ENCODE measurements at regions not wholly inside any gene's neighbourhood (a gene's known extent, or its start where the extent isn't known, plus 50 kb on each side); places are given as distances from the start of the nearest gene placed in this dataset.

DNA sequence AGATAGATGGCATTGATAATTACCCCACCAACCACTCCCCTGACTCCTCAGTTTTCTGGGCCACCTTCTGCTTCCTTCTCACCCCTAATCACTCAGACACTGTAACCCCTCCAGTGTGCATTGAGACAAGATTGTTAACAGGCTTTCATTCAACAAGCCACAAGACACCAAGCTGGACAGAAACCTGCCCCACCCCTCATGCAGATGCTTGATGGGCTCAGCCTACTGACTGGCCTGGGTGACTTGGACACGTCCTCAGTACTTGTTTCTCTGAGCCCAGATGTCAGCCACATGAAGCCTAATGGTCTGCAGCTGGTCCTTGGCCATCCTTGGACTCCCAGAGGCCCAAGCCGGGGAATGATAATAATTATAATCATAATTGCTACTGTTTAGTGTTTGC is 71.4 kb upstream of the SMIM23 start:
- H3K4me1 ChIP-seq: no peaks in the 10 kb centered on the region

DNA sequence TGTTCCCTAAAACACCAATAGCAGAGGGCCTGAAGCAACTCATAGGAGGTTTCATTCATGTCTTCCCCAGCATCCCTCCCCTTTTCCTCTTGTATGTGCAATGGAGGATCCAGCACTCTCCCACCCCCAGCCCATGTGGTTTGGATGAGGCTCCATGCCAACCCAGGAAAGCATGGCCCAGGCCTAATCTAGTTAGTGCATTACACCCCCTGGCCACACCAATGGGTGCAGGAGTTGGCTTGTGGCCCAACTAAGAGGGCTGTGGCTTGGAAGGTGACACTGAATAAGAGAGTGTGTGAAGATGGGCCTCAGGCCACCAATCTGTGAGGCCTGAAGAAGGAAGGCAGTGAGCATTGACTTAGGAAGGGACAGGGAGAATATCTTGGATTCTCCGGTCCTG is 70.8 kb upstream of the SMIM23 start:
- H3K27me3 ChIP-seq: no peaks in the 10 kb centered on the region
- no peaks in the 10 kb centered on the region for H3K36me3 ChIP-seq
- no peak overlapping the region for H3K27ac ChIP-seq
- H3K4me3 ChIP-seq: no peak overlapping the region
- H3K9me3 ChIP-seq: no peaks in the 10 kb centered on the region
- intact Hi-C loops (cut with DNase I): no loop called here
- ATAC-seq (no peak), DNase-seq (peak in 1 of 3 donors; percentile 25)
- WGBS (ENCODE audit: insufficient coverage, low coverage, low lambda C conversion rate, missing lambda C conversion rate): 88% methylated on average over 1 of the region's 1 CpG
- no peaks in the 10 kb centered on the region for H3K4me1 ChIP-seq
- no peak for TF ChIP-seq POLR2A (IDR thresholded peaks at IDR 0.05)
- TF ChIP-seq, protein P1, sequence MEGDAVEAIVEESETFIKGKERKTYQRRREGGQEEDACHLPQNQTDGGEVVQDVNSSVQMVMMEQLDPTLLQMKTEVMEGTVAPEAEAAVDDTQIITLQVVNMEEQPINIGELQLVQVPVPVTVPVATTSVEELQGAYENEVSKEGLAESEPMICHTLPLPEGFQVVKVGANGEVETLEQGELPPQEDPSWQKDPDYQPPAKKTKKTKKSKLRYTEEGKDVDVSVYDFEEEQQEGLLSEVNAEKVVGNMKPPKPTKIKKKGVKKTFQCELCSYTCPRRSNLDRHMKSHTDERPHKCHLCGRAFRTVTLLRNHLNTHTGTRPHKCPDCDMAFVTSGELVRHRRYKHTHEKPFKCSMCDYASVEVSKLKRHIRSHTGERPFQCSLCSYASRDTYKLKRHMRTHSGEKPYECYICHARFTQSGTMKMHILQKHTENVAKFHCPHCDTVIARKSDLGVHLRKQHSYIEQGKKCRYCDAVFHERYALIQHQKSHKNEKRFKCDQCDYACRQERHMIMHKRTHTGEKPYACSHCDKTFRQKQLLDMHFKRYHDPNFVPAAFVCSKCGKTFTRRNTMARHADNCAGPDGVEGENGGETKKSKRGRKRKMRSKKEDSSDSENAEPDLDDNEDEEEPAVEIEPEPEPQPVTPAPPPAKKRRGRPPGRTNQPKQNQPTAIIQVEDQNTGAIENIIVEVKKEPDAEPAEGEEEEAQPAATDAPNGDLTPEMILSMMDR (IDR thresholded peaks at IDR 0.05): no peak

More for the DNA sequence above, 71.4 kb upstream of the SMIM23 start:
- peak in 1 of 3 donors; percentile 9 for DNase-seq
- Histone ChIP-seq H3K4me3 (no peak overlapping the region), H3K27me3 (no peaks in the 10 kb centered on the region), H3K27ac (no peak overlapping the region), H3K9me3 (no peaks in the 10 kb centered on the region), H3K36me3 (no peaks in the 10 kb centered on the region)
- WGBS (ENCODE audit: insufficient coverage, low coverage, low lambda C conversion rate, missing lambda C conversion rate): 60% methylated on average over 2 of the region's 2 CpGs
- no peak for ATAC-seq
- intact Hi-C loops (cut with DNase I): no loop called here
- TF ChIP-seq POLR2A (IDR thresholded peaks at IDR 0.05): no peak
- TF ChIP-seq, protein P1 (IDR thresholded peaks at IDR 0.05): no peak

DNA sequence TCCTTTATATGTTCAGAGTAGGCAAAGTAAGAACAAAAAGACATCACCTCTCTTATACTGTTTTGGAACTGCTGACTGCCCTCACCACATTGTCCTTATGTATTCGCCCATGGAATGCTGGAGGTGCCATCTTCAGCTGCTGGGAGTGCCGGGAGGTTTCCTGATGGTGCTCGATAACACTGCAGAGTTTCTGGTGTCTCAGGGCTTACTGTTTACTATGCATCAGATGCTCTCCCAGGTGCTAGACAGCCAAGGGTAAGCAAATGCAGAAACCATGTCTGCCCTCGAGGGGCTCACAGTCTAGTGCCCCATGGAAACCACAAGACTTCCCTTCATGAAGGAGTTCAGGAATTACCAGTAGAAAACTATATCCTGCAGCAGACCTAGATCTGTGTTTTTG is 70.1 kb upstream of the SMIM23 start:
- Histone ChIP-seq H3K4me3 (no peak overlapping the region), H3K4me1 (no peaks in the 10 kb centered on the region), H3K27me3 (no peaks in the 10 kb centered on the region), H3K27ac (no peak overlapping the region), H3K9me3 (no peaks in the 10 kb centered on the region), H3K36me3 (no peaks in the 10 kb centered on the region)
- intact Hi-C loops (cut with DNase I): no loop called here
- DNase-seq: peak in 1 of 3 donors; percentile 6
- WGBS (ENCODE audit: insufficient coverage, low coverage, low lambda C conversion rate, missing lambda C conversion rate): 72% methylated on average over 4 of the region's 4 CpGs
- no peak for ATAC-seq
- TF ChIP-seq, protein P1 (IDR thresholded peaks at IDR 0.05): no peak
- TF ChIP-seq POLR2A (IDR thresholded peaks at IDR 0.05): no peak

DNA sequence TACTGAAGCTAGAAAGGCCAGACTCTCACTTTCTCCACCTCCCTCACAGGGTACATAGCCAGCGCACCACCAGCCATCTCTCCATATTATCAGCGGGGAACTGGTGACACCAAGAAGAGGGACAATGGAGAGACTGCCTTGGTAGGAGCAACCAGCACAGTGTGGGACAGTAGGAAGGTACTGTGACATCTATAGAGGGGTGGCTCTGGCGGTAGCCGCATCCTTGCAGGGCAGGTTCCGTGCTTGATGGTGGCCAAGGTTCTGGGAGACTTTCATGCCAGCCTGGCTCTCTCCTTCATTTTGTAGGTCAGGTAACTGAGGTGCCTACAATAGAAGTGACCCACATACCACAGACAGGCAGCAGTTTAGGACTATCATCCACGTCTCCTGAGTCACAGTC is 65.5 kb upstream of the SMIM23 start:
- Histone ChIP-seq H3K27ac (no peak overlapping the region), H3K4me1 (no peaks in the 10 kb centered on the region), H3K27me3 (no peaks in the 10 kb centered on the region), H3K36me3 (no peaks in the 10 kb centered on the region), H3K9me3 (no peaks in the 10 kb centered on the region), H3K4me3 (no peak overlapping the region)
- intact Hi-C loops (cut with DNase I): no loop called here
- TF ChIP-seq, protein P1 (IDR thresholded peaks at IDR 0.05): no peak
- no peak for TF ChIP-seq POLR2A (IDR thresholded peaks at IDR 0.05)
- no peak for ATAC-seq
- WGBS (ENCODE audit: insufficient coverage, low coverage, low lambda C conversion rate, missing lambda C conversion rate): 69% methylated on average over 5 of the region's 6 CpGs
- peak in 1 of 3 donors; percentile 13 for DNase-seq

DNA sequence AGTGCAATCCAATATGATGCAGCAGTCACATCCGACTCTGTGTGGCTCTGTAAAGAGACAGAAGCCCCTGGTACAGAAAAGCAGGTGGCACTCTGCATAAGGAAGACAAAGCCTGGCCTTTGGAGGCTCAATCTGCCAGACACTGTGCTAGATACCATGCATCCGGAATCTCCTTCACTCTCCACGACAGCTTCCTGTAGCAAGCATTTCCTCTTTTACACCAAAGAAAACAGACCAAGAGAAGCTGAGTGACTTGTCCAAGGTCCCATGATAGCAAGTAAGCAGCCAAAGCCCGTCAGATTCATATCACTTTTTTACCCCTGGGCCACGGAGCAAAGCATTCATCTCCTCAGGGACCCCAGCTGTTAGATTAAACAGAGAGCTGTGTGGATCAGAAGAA is 64.2 kb upstream of the SMIM23 start:
- peak; percentile 34 to 60 (median 49) for ATAC-seq
- H3K36me3 ChIP-seq: no peaks in the 10 kb centered on the region
- no peak overlapping the region for H3K4me3 ChIP-seq
- H3K27me3 ChIP-seq: no peaks in the 10 kb centered on the region
- DNase-seq: peak in 1 of 3 donors; percentile 23
- H3K4me1 ChIP-seq: no peaks in the 10 kb centered on the region
- intact Hi-C loops (cut with DNase I): no loop called here
- TF ChIP-seq, protein P1 (IDR thresholded peaks at IDR 0.05): no peak
- TF ChIP-seq POLR2A (IDR thresholded peaks at IDR 0.05): no peak
- no peaks in the 10 kb centered on the region for H3K9me3 ChIP-seq
- no peak overlapping the region for H3K27ac ChIP-seq
- 26% methylated on average over 3 of the region's 5 CpGs for WGBS (ENCODE audit: insufficient coverage, low coverage, low lambda C conversion rate, missing lambda C conversion rate)

Data from right lobe of liver (tissue), 6 donors.